ENCODE measurements at regions not wholly inside any gene's neighbourhood (a gene's known extent, or its start where the extent isn't known, plus 50 kb on each side); places are given as distances from the start of the nearest gene placed in this dataset.

- Histone ChIP-seq H3K36me3 (no peaks in the 10 kb centered on the region), H3K4me3 (ENCODE audit: low read depth, low read length) (no peak overlapping the region), H3K9me3 (ENCODE audit: severe bottlenecking) (peaks cover 2% of the 10 kb centered on the region), H3K27ac (no peak overlapping the region), H3K27me3 (ENCODE audit: insufficient read depth, low read depth, severe bottlenecking) (no peaks in the 10 kb centered on the region)
- DNase-seq, result no peak
- no peak for TF ChIP-seq CTCF (IDR thresholded peaks at IDR 0.05; ENCODE audit: low read depth, low read length)
Observed at GRCh38 chr2:47303341-47304148, 65.6 kb upstream of the EPCAM start.

GRCh38 chr2:47302308-47302707 lies 66.8 kb upstream of the EPCAM start:
- TF ChIP-seq CTCF (IDR thresholded peaks at IDR 0.05; ENCODE audit: low read depth, low read length), result no peak
- DNase-seq, result no peak
- Histone ChIP-seq H3K36me3 (no peaks in the 10 kb centered on the region), H3K9me3 (ENCODE audit: severe bottlenecking) (peaks cover 2% of the 10 kb centered on the region), H3K27ac (no peak overlapping the region), H3K27me3 (ENCODE audit: insufficient read depth, low read depth, severe bottlenecking) (no peaks in the 10 kb centered on the region), H3K4me3 (ENCODE audit: low read depth, low read length) (no peak overlapping the region)

GRCh38 chr2:47301731-47302130 lies 67.4 kb upstream of the EPCAM start:
- Histone ChIP-seq H3K27me3 (ENCODE audit: insufficient read depth, low read depth, severe bottlenecking) (no peaks in the 10 kb centered on the region), H3K9me3 (ENCODE audit: severe bottlenecking) (peaks cover 2% of the 10 kb centered on the region), H3K36me3 (no peaks in the 10 kb centered on the region), H3K27ac (no peak overlapping the region), H3K4me3 (ENCODE audit: low read depth, low read length) (no peak overlapping the region)
- DNase-seq, result no peak
- TF ChIP-seq CTCF (IDR thresholded peaks at IDR 0.05; ENCODE audit: low read depth, low read length), result no peak

GRCh38 chr2:47301277-47301618 lies 67.9 kb upstream of the EPCAM start:
- Histone ChIP-seq H3K4me3 (ENCODE audit: low read depth, low read length) (no peak overlapping the region), H3K9me3 (ENCODE audit: severe bottlenecking) (peaks cover 2% of the 10 kb centered on the region), H3K36me3 (no peaks in the 10 kb centered on the region), H3K27me3 (ENCODE audit: insufficient read depth, low read depth, severe bottlenecking) (no peaks in the 10 kb centered on the region), H3K27ac (no peak overlapping the region)
- DNase-seq, result no peak
- TF ChIP-seq CTCF (IDR thresholded peaks at IDR 0.05; ENCODE audit: low read depth, low read length), result no peak

GRCh38 chr2:47300609-47301276 lies 68.4 kb upstream of the EPCAM start:
- Histone ChIP-seq H3K36me3 (no peaks in the 10 kb centered on the region), H3K4me3 (ENCODE audit: low read depth, low read length) (no peak overlapping the region), H3K27ac (no peak overlapping the region), H3K27me3 (ENCODE audit: insufficient read depth, low read depth, severe bottlenecking) (no peaks in the 10 kb centered on the region), H3K9me3 (ENCODE audit: severe bottlenecking) (peaks cover 2% of the 10 kb centered on the region)
- no peak for TF ChIP-seq CTCF (IDR thresholded peaks at IDR 0.05; ENCODE audit: low read depth, low read length)
- DNase-seq, result no peak
